Gastroesophageal sphincter (tissue), 4 donors: ENCODE measurements at regions not wholly inside any gene's neighbourhood (a gene's known extent, or its start where the extent isn't known, plus 50 kb on each side); places are given as distances from the start of the nearest gene placed in this dataset.

ENCODE experiments used
- ATAC-seq: fragments of 150-250 bp; one replicate; pipeline ENCODE4 v1.9.1; 2016; ENCODE audit warnings: mild to moderate bottlenecking, moderate library complexity
- H3K27ac ChIP-seq, 4 donors: fragments of 200-600 bp; sonication (generic) in 3 of 4; 1 replicate in 3 of 4; 2 replicates in 1 of 4; pipeline ENCODE4 v1.5.1; 2016 to 2019
- H3K27me3 ChIP-seq: fragments of 200-600 bp; sonication (generic); one replicate; pipeline ENCODE4 v1.5.1; 2019
- H3K36me3 ChIP-seq, 2 donors: fragments of 200-600 bp; sonication (generic); one replicate each; pipeline ENCODE4 v1.5.1; 2019; ENCODE audit warnings: control low read depth in 1 of 2
- H3K4me1 ChIP-seq, 3 donors: fragments of 200-600 bp; sonication (generic); 1 replicate in 2 of 3; 2 replicates in 1 of 3; pipeline ENCODE4 v1.5.1; 2016 to 2019; ENCODE audit warnings: control low read depth in 2 of 3
- H3K4me3 ChIP-seq, 2 donors: fragments of 200-600 bp; sonication (generic); one replicate each; pipeline ENCODE4 v1.5.1; 2019; ENCODE audit warnings: mild to moderate bottlenecking in 1 of 2, moderate library complexity in 1 of 2
- H3K9me3 ChIP-seq, 3 donors: fragments of 200-600 bp; sonication (generic); one replicate each; pipeline ENCODE4 v1.5.1; 2017 to 2019; ENCODE audit warnings: control low read depth in 2 of 3
- CTCF ChIP-seq, 4 experiments: fragments of 200-600 bp in 2 of 4; fragments of 450-650 bp in 2 of 4; sonication (generic) in 1 of 4; IDR thresholded peaks; one replicate each; pipeline ENCODE4 v1.5.1; 2017 to 2019; ENCODE audit warnings: antibody characterized with exemption in 4 of 4, mild to moderate bottlenecking in 2 of 4, moderate library complexity in 2 of 4
- EP300 ChIP-seq: sonication (generic); formaldehyde crosslinking; IDR thresholded peaks from one replicate; pipeline ENCODE4 v1.6.1; 2017; ENCODE audit warnings: antibody characterized with exemption, mild to moderate bottlenecking
- POLR2A ChIP-seq, 2 donors: fragments of 450-650 bp; IDR thresholded peaks; one replicate each; pipeline ENCODE4 v1.6.1; 2017; ENCODE audit warnings: antibody characterized with exemption in 2 of 2, mild to moderate bottlenecking in 2 of 2, moderate library complexity in 1 of 2
- POLR2AphosphoS5 ChIP-seq: sonication (generic); formaldehyde crosslinking; IDR thresholded peaks from one replicate; pipeline ENCODE4 v1.6.1; 2017; ENCODE audit warnings: antibody characterized with exemption
- WGBS, 2 donors: methylation state at CpG; one replicate each; pipeline ENCODE4 v1.1.5; 2018; ENCODE audit warnings: low coverage in 1 of 2; 5-methylcytosine and 5-hydroxymethylcytosine counted together

DNA sequence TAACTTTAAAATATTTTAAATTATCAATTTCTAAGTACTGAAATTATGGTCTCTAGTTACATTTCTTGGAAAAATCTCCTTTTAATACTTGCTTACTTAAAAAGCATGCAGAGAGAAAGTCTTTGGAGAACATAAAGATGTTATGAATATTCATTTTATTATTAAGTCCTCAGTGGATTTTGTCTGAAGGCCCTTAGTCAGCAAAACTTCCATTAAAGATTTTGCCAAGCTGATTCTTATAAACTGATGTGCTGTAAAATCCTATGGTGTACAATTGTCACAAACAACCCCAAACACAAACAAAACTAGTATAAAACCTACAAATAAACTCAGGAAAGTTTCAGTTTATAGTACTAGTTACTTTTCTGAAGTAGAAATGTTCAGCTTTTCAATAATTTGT is 372.7 kb downstream of the MEI4 start:
- no peak for ATAC-seq
- TF ChIP-seq EP300, result no peak
- TF ChIP-seq POLR2AphosphoS5, result no peak
- no peak for TF ChIP-seq POLR2A (IDR thresholded peaks at IDR 0.05)
- no peak for TF ChIP-seq CTCF (IDR thresholded peaks at IDR 0.05)
- H3K4me3 ChIP-seq, result no peak overlapping the region

DNA sequence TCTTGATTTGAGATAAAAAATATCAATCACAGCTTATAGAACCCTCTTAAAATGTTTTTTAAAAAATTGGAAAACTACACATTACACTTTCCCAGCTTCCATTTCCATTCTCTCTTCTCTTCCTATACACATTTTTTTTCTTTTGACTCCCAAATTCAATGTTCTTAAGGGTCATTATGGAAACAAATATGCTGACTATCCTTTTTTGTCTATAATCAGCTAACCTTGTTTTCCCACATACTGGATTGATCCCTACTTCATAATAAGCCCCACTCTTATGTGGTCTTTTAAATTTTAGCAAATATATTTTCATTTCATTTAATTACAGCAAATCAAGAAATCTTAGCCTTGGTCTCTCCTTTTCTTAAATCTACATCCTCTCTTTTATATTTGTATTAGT is 378.4 kb downstream of the MEI4 start:
- Histone ChIP-seq H3K27me3 (no peaks in the 10 kb centered on the region), H3K4me3 (no peak overlapping the region), H3K27ac (no peak overlapping the region), H3K4me1 (no peaks in the 10 kb centered on the region), H3K36me3 (no peaks in the 10 kb centered on the region), H3K9me3 (no peaks in the 10 kb centered on the region)
- no peak for ATAC-seq
- TF ChIP-seq CTCF (IDR thresholded peaks at IDR 0.05), result no peak
- TF ChIP-seq EP300, result no peak
- TF ChIP-seq POLR2A (IDR thresholded peaks at IDR 0.05), result no peak
- no peak for TF ChIP-seq POLR2AphosphoS5

More for the DNA sequence above, 372.7 kb downstream of the MEI4 start:
- Histone ChIP-seq H3K36me3 (no peaks in the 10 kb centered on the region), H3K9me3 (no peaks in the 10 kb centered on the region), H3K27ac (no peak overlapping the region), H3K27me3 (no peaks in the 10 kb centered on the region), H3K4me1 (no peaks in the 10 kb centered on the region)

GRCh38 chr6:78059171-78059570 is 406.3 kb downstream of the MEI4 start:
- Histone ChIP-seq H3K27me3 (no peaks in the 10 kb centered on the region), H3K36me3 (no peaks in the 10 kb centered on the region), H3K4me3 (no peak overlapping the region), H3K27ac (no peak overlapping the region), H3K4me1 (no peaks in the 10 kb centered on the region), H3K9me3 (no peaks in the 10 kb centered on the region)
- ATAC-seq, result no peak
- 92% methylated on average over 1 of the region's 1 CpG for WGBS, 2 donors
- TF ChIP-seq CTCF (IDR thresholded peaks at IDR 0.05) (no peak), POLR2A (IDR thresholded peaks at IDR 0.05) (no peak), EP300 (no peak), POLR2AphosphoS5 (no peak)

GRCh38 chr6:78062993-78063392 is 410.2 kb downstream of the MEI4 start:
- Histone ChIP-seq H3K4me1 (no peaks in the 10 kb centered on the region), H3K27me3 (no peaks in the 10 kb centered on the region), H3K9me3 (no peaks in the 10 kb centered on the region), H3K4me3 (no peak overlapping the region), H3K36me3 (no peaks in the 10 kb centered on the region), H3K27ac (no peak overlapping the region)
- WGBS, 2 donors, result 81 to 96% methylated on average over 4 of the region's 4 CpGs
- TF ChIP-seq CTCF (IDR thresholded peaks at IDR 0.05) (no peak), POLR2A (IDR thresholded peaks at IDR 0.05) (no peak), EP300 (no peak), POLR2AphosphoS5 (no peak)
- ATAC-seq, result no peak

GRCh38 chr6:78076371-78076770 is 423.5 kb downstream of the MEI4 start:
- Histone ChIP-seq H3K4me1 (no peaks in the 10 kb centered on the region), H3K27me3 (no peaks in the 10 kb centered on the region), H3K36me3 (no peaks in the 10 kb centered on the region), H3K9me3 (no peaks in the 10 kb centered on the region), H3K4me3 (no peak overlapping the region), H3K27ac (no peak overlapping the region)
- ATAC-seq, result no peak
- TF ChIP-seq POLR2A (IDR thresholded peaks at IDR 0.05), result no peak
- TF ChIP-seq CTCF (IDR thresholded peaks at IDR 0.05), result no peak
- no peak for TF ChIP-seq POLR2AphosphoS5
- no peak for TF ChIP-seq EP300
- WGBS, 2 donors, result 82 to 87% methylated on average over 5 of the region's 5 CpGs
